ENCODE measurements at regions not wholly inside any gene's neighbourhood (a gene's known extent, or its start where the extent isn't known, plus 50 kb on each side); places are given as distances from the start of the nearest gene placed in this dataset.

DNA sequence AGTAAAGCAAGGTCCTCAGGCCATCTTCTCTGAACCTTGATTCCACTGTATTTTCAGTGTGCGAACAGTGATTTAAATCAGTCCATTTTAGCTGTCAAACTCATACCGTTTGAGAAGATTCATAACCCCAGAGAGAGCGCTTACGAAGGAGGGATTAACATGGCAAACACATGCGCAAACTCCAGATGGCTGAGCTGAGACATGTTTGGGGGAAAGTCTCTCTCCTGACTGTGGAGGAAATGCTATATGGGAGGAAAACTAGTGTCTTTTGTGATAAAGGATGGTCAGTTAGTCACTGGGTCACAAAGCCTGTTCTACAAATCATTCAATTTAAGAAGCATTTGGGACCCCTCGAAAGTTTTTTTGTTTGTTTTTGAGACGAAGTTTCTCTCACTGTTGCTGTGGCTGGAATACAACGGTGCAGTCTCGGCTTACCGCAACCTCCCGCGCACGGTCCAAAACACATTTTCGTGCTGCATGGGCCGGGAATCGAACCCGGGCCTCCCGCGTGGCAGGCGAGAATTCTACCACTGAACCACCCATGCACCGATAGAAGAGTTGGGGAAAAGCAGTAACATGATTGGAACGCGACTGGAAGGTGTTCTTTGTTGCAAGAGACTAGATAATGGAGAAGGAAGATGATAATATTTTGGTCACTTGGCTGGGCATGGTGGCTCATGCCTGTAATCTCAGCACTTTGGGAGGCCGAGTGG is 58.4 kb upstream of the CXADR start:
- no peak for DNase-seq (ENCODE audit: low spot score)

DNA sequence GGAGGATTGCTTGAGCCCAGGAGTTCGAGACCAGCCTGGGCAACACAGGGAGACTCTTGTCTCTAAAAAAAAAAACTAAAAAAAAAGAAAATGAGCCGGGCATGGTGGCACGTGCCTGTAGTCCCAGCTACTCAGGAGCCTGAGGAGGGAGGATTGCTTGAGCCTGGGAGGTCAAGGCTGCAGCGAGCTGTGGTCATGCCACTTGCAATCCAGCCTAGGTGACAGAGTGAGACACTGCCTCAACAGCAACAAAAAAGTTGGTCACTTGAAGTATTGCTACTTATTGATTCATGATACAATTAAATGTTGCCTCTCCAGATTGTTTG is 57.9 kb upstream of the CXADR start:
- no peak for DNase-seq (ENCODE audit: low spot score)

DNA sequence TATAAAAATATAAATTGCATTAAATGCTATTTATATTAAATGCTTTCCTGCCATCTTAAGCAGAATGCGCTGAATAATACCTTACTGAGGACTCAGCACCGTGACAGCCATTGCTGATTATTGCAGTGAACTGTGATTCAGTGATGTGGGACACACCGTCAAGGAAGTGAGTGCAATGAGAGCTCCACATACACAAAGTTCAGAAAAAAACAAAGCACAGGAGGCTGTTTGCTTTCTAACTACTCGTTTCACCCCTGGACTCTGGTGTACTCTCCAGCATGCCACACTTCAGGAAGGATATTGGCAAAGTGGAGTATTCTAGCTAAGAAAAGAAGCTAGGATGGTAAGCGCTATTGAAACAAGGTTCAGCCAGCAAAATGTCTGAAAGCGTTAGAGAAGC is 57.4 kb upstream of the CXADR start:
- DNase-seq (ENCODE audit: low spot score): no peak

DNA sequence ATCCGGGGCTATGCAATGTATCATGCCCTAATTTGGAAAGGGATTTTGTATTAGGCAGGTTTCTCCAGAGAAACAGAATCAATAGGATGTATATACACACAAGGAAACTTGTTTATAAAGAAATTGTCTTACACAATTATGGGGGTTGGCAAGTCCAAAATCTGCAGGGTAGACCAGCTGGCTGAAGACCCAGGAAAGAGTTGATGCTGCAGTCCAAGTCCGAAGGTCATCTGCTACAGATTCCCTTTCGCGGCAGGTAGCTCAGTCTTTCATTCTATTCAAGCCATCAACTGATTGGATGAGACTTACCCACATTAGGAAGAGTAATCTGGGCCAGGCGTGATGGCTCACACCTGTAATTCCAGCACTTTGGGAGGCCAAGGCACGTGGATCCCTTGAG is 54.6 kb upstream of the CXADR start:
- no peak for DNase-seq (ENCODE audit: low spot score)

DNA sequence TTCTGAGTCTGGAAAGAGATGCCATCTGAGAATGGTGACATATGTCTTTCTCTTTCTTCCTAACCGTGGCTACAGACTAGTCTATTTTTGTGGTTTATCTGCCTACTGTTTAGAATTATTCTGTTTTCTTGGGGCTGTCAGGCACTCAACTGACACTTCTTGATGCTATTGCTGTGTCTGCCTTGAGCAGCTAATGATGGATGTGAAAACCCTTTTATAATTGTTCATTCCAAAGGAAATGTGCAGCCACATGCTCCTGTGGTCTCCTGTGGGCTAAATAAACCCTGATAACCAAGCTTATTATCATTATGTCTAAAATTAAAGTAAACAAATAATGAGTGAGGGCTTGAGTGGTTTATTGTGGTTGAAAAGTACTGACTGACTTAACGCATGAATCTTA is 52.7 kb upstream of the CXADR start:
- DNase-seq (ENCODE audit: low spot score): no peak

DNA sequence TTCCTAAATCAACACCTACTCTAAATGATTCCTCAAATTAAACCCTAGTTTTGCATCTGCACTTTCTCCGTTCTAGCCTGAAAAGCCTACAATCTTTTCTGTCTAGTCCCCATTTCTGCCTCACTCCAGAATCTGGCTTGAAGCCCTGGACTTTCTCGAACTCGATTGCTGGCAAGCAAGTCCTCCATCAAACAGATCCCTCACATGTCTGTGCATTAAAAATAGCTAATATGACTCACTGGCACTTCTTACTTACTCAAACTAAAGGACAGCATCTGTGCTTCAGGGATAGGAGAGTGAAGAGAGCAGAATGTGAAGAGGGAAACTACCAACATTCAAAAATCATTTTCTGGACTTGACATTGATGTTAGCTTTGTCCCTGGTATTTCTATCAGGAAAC is 51.8 kb upstream of the CXADR start:
- DNase-seq (ENCODE audit: low spot score): no peak

DNA sequence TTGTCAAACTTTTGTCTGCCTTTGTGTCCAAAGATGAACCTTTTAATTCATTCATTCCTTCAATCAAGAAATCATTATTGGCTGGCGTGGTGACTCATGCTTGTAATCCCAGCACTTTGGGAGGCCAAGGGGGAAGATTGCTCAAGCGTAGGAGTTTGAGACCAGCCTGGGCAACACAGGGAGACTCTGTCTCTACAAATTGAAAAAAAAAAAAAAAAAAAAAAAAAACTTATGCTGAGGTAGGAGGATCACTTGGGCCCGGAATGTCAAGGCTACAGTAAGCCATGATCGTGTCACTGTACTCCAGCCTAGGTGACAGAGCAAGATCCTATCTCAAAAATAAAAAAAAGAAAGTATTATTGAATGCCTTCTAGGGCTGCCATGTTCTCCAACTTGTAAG is 51.3 kb upstream of the CXADR start:
- DNase-seq (ENCODE audit: low spot score): no peak

DNA sequence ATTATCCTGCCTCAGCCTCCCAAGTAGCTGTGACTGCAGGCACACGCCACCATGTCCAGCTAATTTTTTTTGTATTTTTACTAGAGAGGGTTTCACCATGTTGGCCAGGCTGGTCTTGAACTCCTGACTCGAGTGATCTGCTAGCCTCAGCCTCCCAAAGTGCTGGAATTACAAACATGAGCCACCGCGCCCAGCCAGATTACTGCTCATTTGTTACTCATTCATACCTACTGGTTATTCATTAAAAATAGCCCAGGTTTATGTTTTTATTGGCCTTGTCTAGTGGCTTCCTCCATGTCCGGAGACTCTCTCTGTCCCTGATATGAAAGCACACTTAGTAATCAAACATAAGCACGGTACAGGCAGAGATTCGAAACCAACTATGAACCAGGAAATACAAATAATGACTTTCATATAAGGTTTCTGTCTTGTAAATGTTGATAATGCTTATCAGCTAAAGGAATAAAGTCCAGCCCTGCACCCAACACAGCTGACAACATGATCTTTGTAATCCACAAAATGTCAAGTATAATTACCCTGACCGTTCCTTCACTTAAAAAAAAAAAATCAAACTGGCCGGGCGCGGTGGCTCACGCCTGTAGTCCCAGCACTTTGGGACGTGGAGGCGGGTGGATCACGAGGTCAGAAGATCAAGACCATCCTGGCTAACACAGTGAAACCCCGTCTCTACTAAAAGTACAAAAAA is 50.4 kb upstream of the CXADR start:
- no peak for DNase-seq (ENCODE audit: low spot score)
